OCI-LY7 (cell line): ENCODE measurements at regions not wholly inside any gene's neighbourhood (a gene's known extent, or its start where the extent isn't known, plus 50 kb on each side); places are given as distances from the start of the nearest gene placed in this dataset.

Source experiments
- BruUV-seq: library from RNA; stranded (reverse); fragments of 400-500 nt; replicated peaks from 2 replicates; lab custom pipeline; 2021; lab: Mats Ljungman, UMichigan
- CTCF ChIA-PET: fragments of 300-600 bp; sonication (Branson Sonifier 250); formaldehyde crosslinking; loops from one replicate; lab custom pipeline; 2022; ENCODE audit warnings: antibody characterized with exemption; ENCODE audit not compliant: unreplicated experiment; lab: Charles Lee
- POLR2A ChIA-PET: fragments of 300-600 bp; sonication (Branson Sonifier 250); formaldehyde crosslinking; loops from one replicate; lab custom pipeline; 2022; ENCODE audit warnings: antibody characterized with exemption; lab: Charles Lee
- DNase-seq: peaks from one replicate; pipeline ENCODE4 v3.0.0-alpha.2; 2015; ENCODE audit warnings: low spot score
- H2AFZ ChIP-seq: fragments of 200-600 bp; sonication (generic), shearing (Covaris generic); 2 replicates; pipeline ENCODE4 v1.6.1; 2014; ENCODE audit warnings: mild to moderate bottlenecking, antibody characterized with exemption, low read length, moderate library complexity
- H3K27ac ChIP-seq: fragments of 200-600 bp; sonication (generic); 2 replicates; pipeline ENCODE4 v1.5.1; 2014; ENCODE audit warnings: mixed run types, low read depth, mild to moderate bottlenecking, moderate library complexity, low read length, inconsistent platforms; ENCODE audit not compliant: poor library complexity, severe bottlenecking
- H3K36me3 ChIP-seq: fragments of 200-600 bp; sonication (generic); 2 replicates; pipeline ENCODE4 v1.6.1; 2014; ENCODE audit warnings: mild to moderate bottlenecking, antibody characterized with exemption, low read length, moderate library complexity, mixed read lengths; ENCODE audit not compliant: insufficient read depth
- H3K4me1 ChIP-seq: fragments of 200-600 bp; sonication (generic); 2 replicates; pipeline ENCODE4 v1.5.1; 2014; ENCODE audit warnings: mild to moderate bottlenecking, low read length; ENCODE audit not compliant: insufficient read depth, poor library complexity, severe bottlenecking
- H3K4me2 ChIP-seq: fragments of 200-600 bp; sonication (generic); 2 replicates; pipeline ENCODE4 v1.6.1; 2014; ENCODE audit warnings: mild to moderate bottlenecking, low read length
- H3K4me3 ChIP-seq: fragments of 200-600 bp; sonication (generic); 2 replicates; pipeline ENCODE4 v1.5.1; 2014; ENCODE audit warnings: mild to moderate bottlenecking, low read depth, low read length; ENCODE audit not compliant: poor library complexity, severe bottlenecking
- H3K79me2 ChIP-seq: fragments of 200-600 bp; sonication (generic); 2 replicates; pipeline ENCODE4 v1.6.1; 2016; ENCODE audit warnings: low read depth, mild to moderate bottlenecking, low read length, moderate library complexity, mixed read lengths; ENCODE audit not compliant: insufficient read depth
- H3K9me2 ChIP-seq: fragments of 200-600 bp; sonication (generic); 2 replicates; pipeline ENCODE4 v1.6.1; 2016; ENCODE audit warnings: mild to moderate bottlenecking, low read length, mixed read lengths; ENCODE audit not compliant: insufficient read depth
- H3K9me3 ChIP-seq: fragments of 200-600 bp; sonication (generic); 2 replicates; pipeline ENCODE4 v1.6.1; 2014; ENCODE audit warnings: mild to moderate bottlenecking, mixed run types, low read length, mixed read lengths
- H4K20me1 ChIP-seq: fragments of 200-600 bp; sonication (generic); 2 replicates; pipeline ENCODE4 v1.6.1; 2014; ENCODE audit warnings: mild to moderate bottlenecking, antibody characterized with exemption, low read length, moderate library complexity, mixed read lengths; ENCODE audit not compliant: insufficient read depth
- CTCF ChIP-seq: fragments of 200-600 bp; sonication (generic); conservative IDR thresholded peaks from 2 replicates; pipeline ENCODE4 v1.5.1; 2014; ENCODE audit warnings: mild to moderate bottlenecking, antibody characterized with exemption, low read length, moderate library complexity, mixed read lengths
- EZH2phosphoT487 ChIP-seq: fragments of 200-600 bp; sonication (generic); IDR thresholded peaks from 2 replicates; pipeline ENCODE4 v1.6.1; 2018; ENCODE audit warnings: low read depth, borderline replicate concordance, mild to moderate bottlenecking, mixed run types, antibody characterized with exemption, low read length, moderate library complexity, mixed read lengths
- intact Hi-C: fragments of 100-400 bp; cut with micrococcal nuclease; formaldehyde crosslinking; loops from one replicate; pipeline ENCODE4 v1.10.0; 2022; ENCODE audit not compliant: unreplicated experiment

GRCh38 chr17:53012364-53012763 is 810.4 kb upstream of the KIF2B start:
- no peak overlapping the region for H3K27ac ChIP-seq
- BruUV-seq: no TSS peak
- no peaks in the 10 kb centered on the region for H3K9me2 ChIP-seq
- no peaks in the 10 kb centered on the region for H4K20me1 ChIP-seq
- intact Hi-C loops: no loop called here
- DNase-seq: no peak
- no peaks in the 10 kb centered on the region for H3K9me3 ChIP-seq
- CTCF ChIA-PET: no interaction called here
- no peak overlapping the region for H2AFZ ChIP-seq
- no peak overlapping the region for H3K4me2 ChIP-seq
- no peaks in the 10 kb centered on the region for H3K4me1 ChIP-seq
- H3K36me3 ChIP-seq: no peaks in the 10 kb centered on the region
- TF ChIP-seq EZH2phosphoT487: no peak
- no peak for TF ChIP-seq CTCF
- H3K79me2 ChIP-seq: no peaks in the 10 kb centered on the region
- POLR2A ChIA-PET: interaction anchor here (0.5 to 0.6 kb wide), 2 partner anchors 26 to 1577 kb away, joined by 3 read pairs; no protein-coding TSS in a partner anchor
- no peak overlapping the region for H3K4me3 ChIP-seq

GRCh38 chr17:53006006-53006405 is 816.7 kb upstream of the KIF2B start:
- H3K4me2 ChIP-seq: no peak overlapping the region
- H3K36me3 ChIP-seq: no peaks in the 10 kb centered on the region
- H3K27ac ChIP-seq: no peak overlapping the region
- no peak for TF ChIP-seq CTCF
- TF ChIP-seq EZH2phosphoT487: no peak
- ChIA-PET CTCF (no interaction called here), POLR2A (no interaction called here)
- BruUV-seq: no TSS peak
- H3K9me3 ChIP-seq: no peaks in the 10 kb centered on the region
- no peaks in the 10 kb centered on the region for H3K79me2 ChIP-seq
- H3K4me3 ChIP-seq: no peak overlapping the region
- H4K20me1 ChIP-seq: no peaks in the 10 kb centered on the region
- no peaks in the 10 kb centered on the region for H3K9me2 ChIP-seq
- DNase-seq: no peak
- intact Hi-C loops: no loop called here
- no peak overlapping the region for H2AFZ ChIP-seq
- H3K4me1 ChIP-seq: no peaks in the 10 kb centered on the region

- TF ChIP-seq EZH2phosphoT487 (no peak), CTCF (no peak)
- ChIA-PET CTCF (no interaction called here), POLR2A (no interaction called here)
- Histone ChIP-seq H3K4me2 (no peak overlapping the region), H2AFZ (no peak overlapping the region), H3K4me1 (no peaks in the 10 kb centered on the region), H3K36me3 (no peaks in the 10 kb centered on the region), H4K20me1 (no peaks in the 10 kb centered on the region), H3K9me2 (no peaks in the 10 kb centered on the region), H3K79me2 (no peaks in the 10 kb centered on the region), H3K9me3 (no peaks in the 10 kb centered on the region), H3K27ac (no peak overlapping the region), H3K4me3 (no peak overlapping the region)
- DNase-seq: no peak
- BruUV-seq: no TSS peak
- intact Hi-C loops: no loop called here
Measured at GRCh38 chr17:53004902-53005301, 817.8 kb upstream of the KIF2B start.
